Thyroid gland (tissue), 4 donors: ENCODE measurements at regions not wholly inside any gene's neighbourhood (a gene's known extent, or its start where the extent isn't known, plus 50 kb on each side); places are given as distances from the start of the nearest gene placed in this dataset.

Source experiments
- CTCF ChIP-seq, 6 experiments: fragments of 200-600 bp in 3 of 6; fragments of 450-650 bp in 3 of 6; sonication (generic) in 3 of 6; IDR thresholded peaks; one replicate each; pipeline ENCODE4 v1.5.1; 2016 to 2019; ENCODE audit warnings: antibody characterized with exemption in 6 of 6, mild to moderate bottlenecking in 2 of 6, inconsistent platforms in 1 of 6, moderate library complexity in 1 of 6
- POLR2A ChIP-seq, 2 donors: fragments of 450-650 bp; IDR thresholded peaks; one replicate each; pipeline ENCODE4 v1.6.1; 2017; ENCODE audit warnings: antibody characterized with exemption in 2 of 2, mild to moderate bottlenecking in 2 of 2, moderate library complexity in 1 of 2

GRCh38 chr20:23299673-23300050 is 50.9 kb upstream of the NXT1 start:
- TF ChIP-seq CTCF (IDR thresholded peaks at IDR 0.05) (no peak), POLR2A (IDR thresholded peaks at IDR 0.05) (no peak)
